Rectal smooth muscle tissue (tissue), 1 donor: ENCODE measurements at regions not wholly inside any gene's neighbourhood (a gene's known extent, or its start where the extent isn't known, plus 50 kb on each side); places are given as distances from the start of the nearest gene placed in this dataset.

Source experiments
- H3K27ac ChIP-seq: one replicate; pipeline ENCODE4 v1.7.0; 2013; ENCODE audit warnings: low read depth, low read length, inconsistent platforms
- H3K27me3 ChIP-seq: one replicate; pipeline ENCODE4 v1.7.0; 2013; ENCODE audit warnings: low read length; ENCODE audit not compliant: control insufficient read depth, insufficient read depth
- H3K36me3 ChIP-seq: one replicate; pipeline ENCODE4 v1.7.0; 2013; ENCODE audit warnings: low read length; ENCODE audit not compliant: control insufficient read depth, insufficient read depth
- H3K4me1 ChIP-seq: one replicate; pipeline ENCODE4 v1.7.0; 2013; ENCODE audit warnings: low read length; ENCODE audit not compliant: control insufficient read depth, insufficient read depth
- H3K4me3 ChIP-seq: one replicate; pipeline ENCODE4 v1.7.0; 2013; ENCODE audit warnings: low read length
- H3K9ac ChIP-seq: one replicate; pipeline ENCODE4 v1.7.0; 2013; ENCODE audit warnings: low read length

DNA sequence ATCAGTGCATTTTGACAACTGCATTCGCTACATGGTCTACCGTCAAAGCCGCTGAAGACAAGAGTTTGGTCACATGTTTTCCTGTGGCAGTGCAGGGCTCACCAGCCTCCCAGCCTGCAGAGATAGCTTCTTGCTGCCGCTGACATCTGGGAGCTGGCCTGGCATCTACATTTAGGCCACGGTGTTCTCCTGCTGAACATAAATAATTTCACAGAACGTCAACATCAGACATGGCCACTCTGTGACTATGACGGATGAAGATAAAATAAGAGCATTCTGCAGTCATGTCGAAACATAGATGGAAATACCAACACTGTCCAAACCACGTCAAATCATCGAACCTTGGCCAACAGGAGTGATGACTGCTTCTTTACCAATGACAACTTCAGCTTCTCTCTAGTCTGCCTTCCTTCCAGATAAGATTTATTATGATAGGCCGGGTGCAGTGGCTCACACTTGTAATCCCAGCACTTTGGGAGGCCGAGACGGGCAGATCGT lies 91.2 kb downstream of the TNFAIP2 start:
- no peaks in the 10 kb centered on the region for H3K4me1 ChIP-seq
- H3K4me3 ChIP-seq: no peak overlapping the region
- no peak overlapping the region for H3K27ac ChIP-seq
- no peak overlapping the region for H3K9ac ChIP-seq
- no peaks in the 10 kb centered on the region for H3K27me3 ChIP-seq
- no peaks in the 10 kb centered on the region for H3K36me3 ChIP-seq

DNA sequence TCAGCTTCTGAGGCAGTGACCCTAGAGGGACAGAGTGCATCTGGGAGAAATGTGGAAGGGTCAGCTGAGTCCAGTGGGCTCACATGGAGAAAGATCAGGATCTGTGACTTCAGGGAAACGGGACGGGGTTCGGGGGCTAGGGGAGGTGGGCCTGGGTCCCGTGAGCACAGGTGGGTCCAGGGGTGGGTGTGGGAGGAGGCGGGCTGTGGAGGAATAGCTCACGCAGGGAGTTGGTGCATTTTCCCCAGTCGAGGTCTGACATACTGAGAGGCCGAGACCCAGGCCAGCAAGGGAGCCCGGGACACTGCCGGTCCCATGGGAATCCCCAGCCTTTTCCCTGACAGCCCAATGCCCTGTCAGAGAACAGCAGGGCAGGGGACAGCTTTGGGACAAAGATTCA lies 93.1 kb downstream of the TNFAIP2 start:
- H3K4me1 ChIP-seq: no peaks in the 10 kb centered on the region
- no peak overlapping the region for H3K9ac ChIP-seq
- H3K27me3 ChIP-seq: no peaks in the 10 kb centered on the region
- no peaks in the 10 kb centered on the region for H3K36me3 ChIP-seq
- no peak overlapping the region for H3K27ac ChIP-seq
- no peak overlapping the region for H3K4me3 ChIP-seq

DNA sequence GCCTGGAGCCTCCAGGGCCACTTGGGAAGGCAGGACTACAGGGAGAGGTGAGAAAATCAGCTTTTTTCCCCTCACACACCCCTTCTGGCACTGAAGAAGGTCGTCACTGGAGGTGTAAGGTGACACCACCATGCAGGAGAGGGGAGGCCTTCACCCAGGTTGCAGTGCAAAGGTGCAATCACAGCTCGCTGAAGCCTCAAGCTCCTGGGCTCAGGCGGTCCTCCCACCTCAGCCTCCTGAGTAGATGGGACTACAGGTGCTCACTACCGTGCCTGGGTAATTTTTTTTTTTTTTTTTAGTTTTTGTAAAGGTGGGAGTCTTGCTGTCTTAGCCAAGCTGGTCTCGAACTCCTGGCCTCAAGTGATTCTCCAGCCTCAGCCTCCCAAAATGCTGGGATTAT lies 93.6 kb downstream of the TNFAIP2 start:
- H3K27me3 ChIP-seq: peaks cover 3% of the 10 kb centered on the region
- H3K9ac ChIP-seq: no peak overlapping the region
- no peaks in the 10 kb centered on the region for H3K4me1 ChIP-seq
- no peak overlapping the region for H3K4me3 ChIP-seq
- H3K36me3 ChIP-seq: no peaks in the 10 kb centered on the region
- H3K27ac ChIP-seq: no peak overlapping the region

DNA sequence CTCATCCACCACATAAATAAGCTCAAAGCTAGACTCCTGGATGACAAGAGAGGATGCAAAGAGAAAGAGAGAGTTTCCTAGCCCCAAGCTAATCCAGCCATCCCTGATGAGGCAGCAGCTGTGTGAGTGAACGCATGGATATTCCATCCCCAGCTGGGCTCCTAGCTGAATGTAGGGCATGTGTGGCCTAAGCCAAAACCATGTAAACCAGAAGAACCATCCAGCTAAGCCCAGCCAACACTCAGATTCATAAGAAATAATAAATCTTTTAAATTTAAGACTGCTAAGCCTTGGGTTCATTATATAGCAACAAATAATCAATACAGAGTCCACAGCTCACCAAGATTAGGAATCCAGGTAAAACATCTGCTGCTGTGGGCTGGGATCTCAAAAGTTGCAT lies 94.3 kb downstream of the TNFAIP2 start:
- no peak overlapping the region for H3K9ac ChIP-seq
- H3K27ac ChIP-seq: no peak overlapping the region
- H3K4me3 ChIP-seq: no peak overlapping the region
- no peaks in the 10 kb centered on the region for H3K4me1 ChIP-seq
- peaks cover 3% of the 10 kb centered on the region for H3K27me3 ChIP-seq
- H3K36me3 ChIP-seq: no peaks in the 10 kb centered on the region

DNA sequence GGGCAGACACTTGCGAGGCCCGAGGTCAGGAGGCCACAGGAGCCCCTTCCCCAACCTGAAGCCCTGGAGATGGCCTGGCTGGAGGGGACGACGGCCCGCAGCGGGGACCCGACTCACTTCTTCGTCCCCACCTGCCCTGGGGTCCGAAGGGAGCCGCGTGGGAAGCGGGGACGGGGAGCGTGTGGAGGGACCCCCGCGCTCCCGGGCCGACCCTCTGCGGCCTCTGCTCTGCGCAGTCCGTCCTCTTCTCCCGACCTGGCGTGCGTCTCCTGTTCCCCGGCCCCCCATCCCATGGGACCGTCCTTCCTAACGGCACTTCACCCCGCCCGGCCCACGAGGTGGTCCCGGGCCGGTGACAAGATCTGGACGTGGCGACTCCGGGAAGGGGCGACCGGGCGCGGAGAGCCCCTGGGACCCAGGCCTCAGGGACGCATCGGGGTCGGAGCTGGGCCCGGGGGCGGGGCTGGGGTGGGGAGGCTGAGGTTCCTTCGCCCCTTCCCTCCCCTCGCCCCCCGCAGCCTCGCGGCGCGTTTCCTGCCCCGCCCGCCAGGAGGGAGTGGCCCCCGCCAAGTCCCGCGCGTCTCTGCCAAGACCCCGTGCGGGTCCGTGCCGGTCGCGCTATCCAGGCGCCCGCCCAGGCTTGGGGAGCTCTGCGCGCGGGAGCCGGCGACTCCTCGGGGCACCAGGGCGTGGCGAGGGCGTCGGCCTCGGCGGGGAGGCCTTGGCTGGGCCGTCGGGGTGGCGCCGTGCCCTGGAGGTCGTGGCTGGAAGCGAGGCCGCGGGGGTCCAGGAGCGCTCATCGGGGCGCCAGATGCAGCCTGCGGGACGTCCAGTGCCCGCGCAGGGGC lies 97.1 kb downstream of the TNFAIP2 start:
- Histone ChIP-seq H3K27ac (no peak overlapping the region), H3K4me3 (peak overlapping the region; percentile 27), H3K36me3 (no peaks in the 10 kb centered on the region), H3K27me3 (peaks cover 3% of the 10 kb centered on the region), H3K4me1 (no peaks in the 10 kb centered on the region), H3K9ac (no peak overlapping the region)

DNA sequence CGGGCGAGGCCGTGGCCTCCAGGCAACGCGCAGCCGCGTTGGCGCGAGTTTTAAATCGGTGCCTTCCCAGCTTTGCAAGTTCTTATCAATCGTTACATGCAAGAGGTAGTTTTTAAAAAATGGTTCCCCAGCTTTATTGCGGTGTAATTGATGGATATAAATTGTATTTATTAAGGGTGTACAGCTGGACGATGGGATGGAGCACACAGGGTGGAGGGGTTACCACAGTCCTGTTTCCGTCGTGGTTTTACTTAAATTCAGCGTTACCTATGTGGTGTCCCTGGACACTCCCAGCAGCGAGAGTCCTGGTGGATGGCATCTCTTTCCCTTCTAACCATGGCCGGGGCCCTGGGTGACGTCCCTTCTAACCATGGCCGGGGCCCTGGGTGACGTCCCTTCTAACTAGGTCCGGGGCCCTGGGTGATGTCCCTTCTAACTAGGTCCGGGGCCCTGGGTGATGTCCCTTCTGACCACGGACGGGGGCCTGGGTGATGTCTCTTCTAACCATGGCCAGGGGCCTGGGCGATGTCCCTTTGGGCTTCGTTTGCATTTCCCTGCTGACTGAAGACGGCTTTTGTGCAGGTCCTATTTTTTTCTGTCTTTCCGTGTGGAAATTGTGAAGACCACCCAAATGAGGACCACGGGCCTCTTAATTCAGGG lies 97.9 kb downstream of the TNFAIP2 start:
- no peaks in the 10 kb centered on the region for H3K36me3 ChIP-seq
- H3K9ac ChIP-seq: no peak overlapping the region
- no peaks in the 10 kb centered on the region for H3K4me1 ChIP-seq
- no peak overlapping the region for H3K27ac ChIP-seq
- H3K27me3 ChIP-seq: peaks cover 3% of the 10 kb centered on the region
- peak overlapping the region; percentile 27 for H3K4me3 ChIP-seq

DNA sequence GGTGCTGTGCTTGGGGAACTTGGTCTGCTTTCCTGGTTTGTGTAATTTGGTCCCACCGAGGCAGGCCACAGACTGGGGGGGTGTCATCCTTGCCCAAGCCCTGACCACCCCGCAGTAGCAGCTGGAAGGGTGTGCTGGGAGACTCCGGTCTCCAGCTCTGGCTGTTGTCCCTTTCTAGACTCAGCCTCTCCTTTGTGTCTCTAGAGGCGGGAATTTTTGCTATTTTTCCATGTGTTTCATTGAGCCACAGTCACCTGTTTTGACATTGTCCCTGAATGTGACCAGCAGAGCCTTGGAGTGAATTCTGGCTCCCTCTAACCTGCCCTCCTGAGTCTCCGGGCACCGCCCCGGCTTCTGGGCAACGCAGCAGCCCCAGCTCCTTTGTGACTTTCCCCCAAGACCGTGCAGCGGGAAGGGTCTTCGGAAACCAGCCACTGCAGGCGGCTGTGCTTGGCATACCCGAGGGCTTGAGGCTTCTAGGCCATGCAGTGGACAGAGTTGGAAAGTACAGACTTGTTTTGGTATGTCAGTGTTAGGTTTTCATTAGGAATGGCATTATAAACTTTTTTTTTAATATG lies 98.6 kb downstream of the TNFAIP2 start:
- H3K27ac ChIP-seq: no peak overlapping the region
- no peaks in the 10 kb centered on the region for H3K36me3 ChIP-seq
- H3K4me1 ChIP-seq: no peaks in the 10 kb centered on the region
- no peak overlapping the region for H3K4me3 ChIP-seq
- no peak overlapping the region for H3K9ac ChIP-seq
- peaks cover 3% of the 10 kb centered on the region for H3K27me3 ChIP-seq

DNA sequence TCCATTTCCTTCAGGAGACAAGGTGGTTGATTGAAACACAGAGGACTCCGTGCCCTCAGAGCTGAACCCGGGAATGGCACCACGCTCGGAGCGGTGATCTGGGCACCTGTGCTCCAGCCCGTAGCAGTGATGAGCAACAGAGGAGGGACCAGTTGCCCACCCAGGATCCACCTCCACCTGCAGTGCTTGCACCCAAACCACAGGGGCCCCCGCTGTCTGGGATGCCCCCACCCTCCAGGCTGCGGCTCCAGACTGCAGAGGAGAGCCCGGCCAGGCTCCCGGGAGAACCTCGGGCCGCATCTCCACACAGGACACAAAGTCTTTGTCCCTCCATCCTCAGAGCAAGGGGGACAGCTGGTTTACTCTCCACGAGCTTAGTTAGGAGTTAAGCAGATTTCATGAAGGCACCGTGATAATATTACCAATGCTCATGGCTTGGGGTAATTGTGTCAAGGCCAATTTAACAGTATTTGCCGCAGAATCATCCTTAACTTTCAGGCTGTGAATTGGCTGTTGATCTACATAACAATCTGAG lies 100.6 kb downstream of the TNFAIP2 start:
- H3K4me3 ChIP-seq: no peak overlapping the region
- no peaks in the 10 kb centered on the region for H3K36me3 ChIP-seq
- H3K27me3 ChIP-seq: peaks cover 7% of the 10 kb centered on the region
- H3K27ac ChIP-seq: no peak overlapping the region
- no peaks in the 10 kb centered on the region for H3K4me1 ChIP-seq
- H3K9ac ChIP-seq: no peak overlapping the region

DNA sequence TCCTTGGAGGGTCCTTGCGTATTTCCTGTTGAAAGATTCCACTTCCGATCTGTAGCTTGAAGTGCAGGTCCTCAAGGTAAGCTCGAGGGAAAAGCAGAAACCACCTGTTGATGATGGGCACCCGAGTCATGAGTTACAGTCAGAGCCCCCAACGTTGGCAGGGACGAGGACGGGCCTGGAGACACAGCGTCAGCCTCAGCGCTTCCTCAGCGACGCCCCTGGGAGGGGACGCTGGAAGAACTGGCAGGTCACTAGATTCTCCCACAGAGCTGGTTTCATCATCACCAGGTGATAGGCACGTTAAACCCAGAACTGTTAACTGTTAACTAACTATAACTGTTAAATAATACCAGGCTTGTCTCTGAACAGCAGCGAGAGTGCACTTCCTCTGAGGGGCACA lies 101.8 kb downstream of the TNFAIP2 start:
- Histone ChIP-seq H3K9ac (no peak overlapping the region), H3K36me3 (no peaks in the 10 kb centered on the region), H3K4me3 (no peak overlapping the region), H3K27ac (no peak overlapping the region), H3K27me3 (peaks cover 7% of the 10 kb centered on the region), H3K4me1 (no peaks in the 10 kb centered on the region)

DNA sequence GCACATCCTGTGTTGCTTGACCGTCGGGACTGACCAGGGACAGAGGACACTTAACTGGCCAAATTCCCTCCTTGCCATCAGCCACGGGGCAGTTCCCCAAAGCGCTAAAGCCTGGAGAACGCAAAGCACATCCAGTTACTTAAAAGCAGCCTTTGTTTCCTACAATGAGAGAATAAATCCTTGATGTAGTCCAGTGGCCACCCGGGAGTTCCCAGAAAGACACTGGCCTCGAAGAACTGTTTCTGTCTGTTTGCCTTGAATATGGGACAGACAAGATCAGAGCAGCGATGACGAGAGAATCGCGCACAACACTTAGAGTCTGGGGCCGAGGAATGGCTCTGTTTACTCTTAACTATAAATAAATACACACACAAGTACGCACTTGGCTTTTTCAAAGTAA lies 102.2 kb downstream of the TNFAIP2 start:
- Histone ChIP-seq H3K36me3 (no peaks in the 10 kb centered on the region), H3K27ac (no peak overlapping the region), H3K4me3 (no peak overlapping the region), H3K4me1 (no peaks in the 10 kb centered on the region), H3K9ac (no peak overlapping the region), H3K27me3 (peaks cover 7% of the 10 kb centered on the region)

DNA sequence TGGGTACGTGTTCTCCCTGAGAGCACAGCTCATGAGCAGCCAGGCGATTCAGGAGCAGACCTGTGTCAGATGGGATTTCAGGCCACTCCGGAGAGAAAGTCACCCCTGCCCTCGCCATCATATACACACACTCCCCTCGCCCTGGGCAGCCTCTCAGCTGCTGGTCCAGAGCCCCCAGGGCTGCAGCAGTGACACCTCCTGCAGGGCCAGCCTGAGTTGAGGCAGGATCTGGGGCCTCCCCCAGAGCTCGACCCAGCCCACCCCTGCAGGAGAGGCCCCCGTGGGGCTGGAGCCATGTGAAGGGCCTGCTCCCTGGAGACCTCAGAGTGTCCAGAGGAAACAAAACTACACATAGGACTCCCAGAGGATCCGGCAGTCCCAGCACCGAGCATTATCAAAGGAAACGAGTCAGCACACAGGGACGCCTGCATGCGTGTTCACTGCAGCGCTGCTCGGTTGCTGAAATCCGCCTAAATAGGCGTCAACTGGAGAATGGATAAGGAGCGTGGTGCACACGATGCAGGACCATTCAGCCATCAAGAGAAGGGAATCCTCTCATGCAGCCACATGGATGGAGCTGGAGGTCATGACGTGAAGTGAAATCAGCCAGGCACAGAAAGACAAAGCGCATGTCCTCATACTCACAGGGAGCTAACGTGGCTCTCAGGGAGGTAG lies 104.0 kb downstream of the TNFAIP2 start:
- H3K27me3 ChIP-seq: peaks cover 3% of the 10 kb centered on the region
- no peaks in the 10 kb centered on the region for H3K36me3 ChIP-seq
- H3K4me3 ChIP-seq: no peak overlapping the region
- H3K9ac ChIP-seq: no peak overlapping the region
- no peaks in the 10 kb centered on the region for H3K4me1 ChIP-seq
- H3K27ac ChIP-seq: no peak overlapping the region
